GM08714 (cell line): ENCODE measurements at regions not wholly inside any gene's neighbourhood (a gene's known extent, or its start where the extent isn't known, plus 50 kb on each side); places are given as distances from the start of the nearest gene placed in this dataset.

Source experiments
- H3K4me3 ChIP-seq: fragments of 200-500 bp; sonication (Bioruptor generic); 2 replicates; pipeline ENCODE4 v1.5.1; 2014; ENCODE audit warnings: mild to moderate bottlenecking, low read length, inconsistent platforms
- ZNF274 ChIP-seq: IDR thresholded peaks from 2 replicates; pipeline ENCODE4 v1.6.1; 2012; ENCODE audit warnings: mild to moderate bottlenecking, low read depth, low read length

- no peak overlapping the region for H3K4me3 ChIP-seq
- TF ChIP-seq ZNF274, result no peak
These were observed 1630.8 kb upstream of the TENM4 start for GRCh38 chr11:81071606-81072005.

- TF ChIP-seq ZNF274, result no peak
- H3K4me3 ChIP-seq, result no peak overlapping the region
These were observed 1630.1 kb upstream of the TENM4 start for GRCh38 chr11:81070948-81071347.

- no peak for TF ChIP-seq ZNF274
- H3K4me3 ChIP-seq, result no peak overlapping the region
These were observed 1618.5 kb upstream of the TENM4 start for GRCh38 chr11:81059356-81059755.

- H3K4me3 ChIP-seq, result no peak overlapping the region
- no peak for TF ChIP-seq ZNF274
These were observed 1611.7 kb upstream of the TENM4 start for GRCh38 chr11:81052344-81053158.

GRCh38 chr11:81039916-81040524 is 1599.2 kb upstream of the TENM4 start:
- H3K4me3 ChIP-seq, result no peak overlapping the region
- no peak for TF ChIP-seq ZNF274

GRCh38 chr11:81036168-81036870 is 1595.5 kb upstream of the TENM4 start:
- H3K4me3 ChIP-seq, result no peak overlapping the region
- TF ChIP-seq ZNF274, result no peak

- no peak overlapping the region for H3K4me3 ChIP-seq
- no peak for TF ChIP-seq ZNF274
These were observed 1593.1 kb upstream of the TENM4 start for GRCh38 chr11:81033779-81034540.

GRCh38 chr11:81032906-81033305 is 1592.1 kb upstream of the TENM4 start:
- no peak for TF ChIP-seq ZNF274
- no peak overlapping the region for H3K4me3 ChIP-seq

- no peak for TF ChIP-seq ZNF274
These were observed 1589.4 kb upstream of the TENM4 start for GRCh38 chr11:81030186-81030585.

GRCh38 chr11:81026032-81026431 is 1585.2 kb upstream of the TENM4 start:
- TF ChIP-seq ZNF274, result no peak
- H3K4me3 ChIP-seq, result no peak overlapping the region

More at GRCh38 chr11:81030186-81030585, 1589.4 kb upstream of the TENM4 start:
- no peak overlapping the region for H3K4me3 ChIP-seq

- no peak overlapping the region for H3K4me3 ChIP-seq
- no peak for TF ChIP-seq ZNF274
These were observed 1581.2 kb upstream of the TENM4 start for GRCh38 chr11:81022057-81022456.

- no peak for TF ChIP-seq ZNF274
These were observed 1569.8 kb upstream of the TENM4 start for GRCh38 chr11:81010631-81011030.

GRCh38 chr11:81007046-81007445 is 1566.2 kb upstream of the TENM4 start:
- H3K4me3 ChIP-seq, result no peak overlapping the region
- no peak for TF ChIP-seq ZNF274

More at GRCh38 chr11:81010631-81011030, 1569.8 kb upstream of the TENM4 start:
- no peak overlapping the region for H3K4me3 ChIP-seq

- H3K4me3 ChIP-seq, result no peak overlapping the region
- no peak for TF ChIP-seq ZNF274
These were observed 1564.8 kb upstream of the TENM4 start for GRCh38 chr11:81005595-81005994.
